ENCODE measurements at regions not wholly inside any gene's neighbourhood (a gene's known extent, or its start where the extent isn't known, plus 50 kb on each side); places are given as distances from the start of the nearest gene placed in this dataset.

DNA sequence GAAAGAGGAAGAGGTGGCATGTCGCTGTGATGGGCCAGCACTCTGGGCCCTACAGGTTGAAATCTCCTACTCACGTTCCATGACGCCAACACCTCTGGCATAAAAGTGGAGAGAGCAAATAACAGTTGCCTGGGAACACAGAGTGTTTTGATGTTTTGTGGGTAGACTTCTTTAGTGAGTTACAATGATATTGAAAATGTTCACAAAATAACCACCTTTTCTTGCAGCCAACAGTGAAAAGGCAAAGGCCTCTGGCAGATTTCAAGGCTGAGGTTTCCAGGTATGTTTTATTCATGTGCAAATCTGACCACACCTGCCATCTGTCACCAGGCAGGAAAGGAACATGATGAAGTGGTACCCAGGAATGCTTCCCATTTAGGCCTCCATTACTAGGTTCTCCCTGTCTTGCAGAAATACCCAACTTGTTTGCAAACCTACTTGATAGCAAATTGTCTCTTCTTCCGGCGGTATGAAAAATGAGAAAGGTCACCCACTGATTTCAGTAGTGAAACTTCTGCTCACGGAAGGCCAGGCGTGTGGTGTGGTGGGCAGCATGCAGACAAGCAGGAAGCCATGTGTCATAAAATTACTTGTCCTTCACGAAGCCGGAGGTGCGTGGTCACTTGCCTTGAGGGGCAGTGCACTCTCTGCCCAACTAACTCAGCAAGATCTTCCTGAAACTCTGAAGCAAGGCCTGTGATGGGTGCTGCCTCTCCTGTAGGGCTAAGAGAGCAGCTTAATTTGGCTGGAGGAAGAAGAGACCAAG, 299.1 kb upstream of the PRDM1 start:
- no peaks in the 10 kb centered on the region for H3K4me1 ChIP-seq
- no peaks in the 10 kb centered on the region for H3K27me3 ChIP-seq
- no peak for TF ChIP-seq POLR2A (IDR thresholded peaks at IDR 0.05)
- TF ChIP-seq, protein P1, sequence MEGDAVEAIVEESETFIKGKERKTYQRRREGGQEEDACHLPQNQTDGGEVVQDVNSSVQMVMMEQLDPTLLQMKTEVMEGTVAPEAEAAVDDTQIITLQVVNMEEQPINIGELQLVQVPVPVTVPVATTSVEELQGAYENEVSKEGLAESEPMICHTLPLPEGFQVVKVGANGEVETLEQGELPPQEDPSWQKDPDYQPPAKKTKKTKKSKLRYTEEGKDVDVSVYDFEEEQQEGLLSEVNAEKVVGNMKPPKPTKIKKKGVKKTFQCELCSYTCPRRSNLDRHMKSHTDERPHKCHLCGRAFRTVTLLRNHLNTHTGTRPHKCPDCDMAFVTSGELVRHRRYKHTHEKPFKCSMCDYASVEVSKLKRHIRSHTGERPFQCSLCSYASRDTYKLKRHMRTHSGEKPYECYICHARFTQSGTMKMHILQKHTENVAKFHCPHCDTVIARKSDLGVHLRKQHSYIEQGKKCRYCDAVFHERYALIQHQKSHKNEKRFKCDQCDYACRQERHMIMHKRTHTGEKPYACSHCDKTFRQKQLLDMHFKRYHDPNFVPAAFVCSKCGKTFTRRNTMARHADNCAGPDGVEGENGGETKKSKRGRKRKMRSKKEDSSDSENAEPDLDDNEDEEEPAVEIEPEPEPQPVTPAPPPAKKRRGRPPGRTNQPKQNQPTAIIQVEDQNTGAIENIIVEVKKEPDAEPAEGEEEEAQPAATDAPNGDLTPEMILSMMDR (IDR thresholded peaks at IDR 0.05): no peak
- DNase-seq (no peak), ATAC-seq (no peak)
- intact Hi-C loops (cut with DNase I): no loop called here
- no peak overlapping the region for H3K4me3 ChIP-seq
- WGBS, 2 donors: 80 to 86% methylated on average over 10 of the region's 10 CpGs
- H3K9me3 ChIP-seq: no peaks in the 10 kb centered on the region
- no peak overlapping the region for H3K27ac ChIP-seq
- H3K36me3 ChIP-seq (replicated peaks in 1 of 2; ENCODE audit: insufficient read depth in 1 of 2, low read depth in 2 of 2): no peaks in the 10 kb centered on the region

DNA sequence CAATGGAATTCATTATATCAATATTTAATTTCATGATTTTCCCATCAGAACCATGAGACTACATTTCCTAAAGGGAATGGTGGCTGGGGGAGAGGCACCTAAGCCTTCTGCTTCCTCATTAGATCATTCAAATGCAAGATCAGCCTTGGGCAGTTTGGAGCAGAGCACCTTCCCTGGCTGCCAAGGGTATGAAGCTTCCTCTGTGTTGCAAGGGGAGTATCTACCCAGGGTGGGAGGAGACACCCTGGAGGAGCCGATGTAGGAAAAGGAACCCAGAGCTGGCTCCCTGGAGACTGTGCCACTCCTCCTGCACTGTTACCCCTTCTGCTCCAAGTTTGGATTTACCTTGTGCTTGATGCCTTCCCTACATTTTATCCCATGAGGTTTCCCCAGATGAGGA, 299.7 kb upstream of the PRDM1 start:
- no peak for ATAC-seq
- no peak for TF ChIP-seq POLR2A (IDR thresholded peaks at IDR 0.05)
- TF ChIP-seq, protein P1 (IDR thresholded peaks at IDR 0.05): no peak
- no peaks in the 10 kb centered on the region for H3K27me3 ChIP-seq
- WGBS, 2 donors: 33 to 75% methylated on average over 1 of the region's 1 CpG
- H3K4me3 ChIP-seq: no peak overlapping the region
- H3K9me3 ChIP-seq: no peaks in the 10 kb centered on the region
- H3K27ac ChIP-seq: no peak overlapping the region
- intact Hi-C loops (cut with DNase I): no loop called here
- no peak for DNase-seq
- H3K36me3 ChIP-seq (replicated peaks in 1 of 2; ENCODE audit: insufficient read depth in 1 of 2, low read depth in 2 of 2): no peaks in the 10 kb centered on the region
- H3K4me1 ChIP-seq: no peaks in the 10 kb centered on the region

DNA sequence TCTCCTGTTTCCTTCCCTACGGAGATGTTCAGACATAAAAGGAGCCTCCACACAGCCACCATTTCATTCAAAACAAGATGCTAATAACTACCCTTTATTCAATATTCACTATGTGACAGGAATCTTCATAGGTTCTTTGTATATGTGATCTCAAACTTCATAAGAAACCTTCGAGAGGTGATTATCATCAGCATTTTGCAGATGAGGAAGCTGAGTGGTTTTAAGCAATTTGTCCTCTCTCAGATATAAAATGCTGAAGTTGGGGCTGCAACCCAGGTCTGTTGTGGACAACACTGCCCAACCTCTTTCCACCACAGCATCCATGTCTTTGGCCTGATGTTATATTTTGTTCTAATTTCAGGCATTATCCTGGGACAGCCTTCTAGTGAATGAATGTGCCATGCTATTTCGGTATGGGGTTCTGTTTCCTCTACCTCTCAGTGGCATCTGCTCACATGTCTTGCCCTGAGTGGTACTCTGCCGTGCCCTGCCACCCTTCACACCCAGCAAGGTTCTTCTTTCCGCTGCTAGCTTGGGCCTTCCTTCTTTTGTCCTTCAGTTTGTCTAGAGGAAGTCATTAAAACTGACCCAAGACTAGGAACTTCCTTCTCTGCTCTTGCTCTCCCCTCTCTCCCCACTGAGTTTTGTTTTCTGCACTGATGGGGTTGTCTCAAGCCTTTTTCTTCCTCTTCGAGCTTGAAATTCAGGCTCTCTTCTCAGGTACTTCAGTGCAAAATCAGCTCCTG, 300.9 kb upstream of the PRDM1 start:
- Histone ChIP-seq H3K27me3 (no peaks in the 10 kb centered on the region), H3K4me1 (no peaks in the 10 kb centered on the region), H3K4me3 (no peak overlapping the region), H3K36me3 (replicated peaks in 1 of 2; ENCODE audit: insufficient read depth in 1 of 2, low read depth in 2 of 2) (no peaks in the 10 kb centered on the region), H3K9me3 (no peaks in the 10 kb centered on the region), H3K27ac (no peak overlapping the region)
- intact Hi-C loops (cut with DNase I): no loop called here
- DNase-seq (peak in 1 of 4 donors; percentile 44), ATAC-seq (no peak)
- TF ChIP-seq, protein P1 (IDR thresholded peaks at IDR 0.05): no peak
- no peak for TF ChIP-seq POLR2A (IDR thresholded peaks at IDR 0.05)
- WGBS, 2 donors: 68 to 77% methylated on average over 6 of the region's 6 CpGs

DNA sequence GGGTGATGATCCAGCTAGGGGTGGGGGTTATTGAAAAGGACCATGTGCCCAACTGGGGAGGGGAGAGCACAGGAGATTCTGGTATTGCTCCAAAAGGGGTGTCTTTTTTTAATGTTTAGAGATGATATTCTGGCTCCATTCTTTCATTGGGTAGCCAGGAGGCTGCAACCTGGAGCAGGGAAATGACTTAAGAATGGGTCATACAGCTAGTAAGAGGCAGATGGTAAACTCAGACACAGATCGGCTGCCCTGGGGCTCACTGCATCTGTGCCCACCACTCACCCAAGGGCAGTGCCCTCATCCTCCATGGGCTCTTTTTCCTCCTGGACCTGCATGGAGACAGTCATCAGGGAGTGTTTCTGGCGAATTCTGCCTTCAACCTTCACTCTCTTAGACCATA, 302.0 kb upstream of the PRDM1 start:
- no peak overlapping the region for H3K27ac ChIP-seq
- H3K9me3 ChIP-seq: no peaks in the 10 kb centered on the region
- ATAC-seq (no peak), DNase-seq (no peak)
- no peaks in the 10 kb centered on the region for H3K27me3 ChIP-seq
- no peak overlapping the region for H3K4me3 ChIP-seq
- WGBS, 2 donors: 72 to 75% methylated on average over 2 of the region's 2 CpGs
- intact Hi-C loops (cut with DNase I): no loop called here
- TF ChIP-seq, protein P1 (IDR thresholded peaks at IDR 0.05): no peak
- no peak for TF ChIP-seq POLR2A (IDR thresholded peaks at IDR 0.05)
- H3K4me1 ChIP-seq: no peaks in the 10 kb centered on the region
- H3K36me3 ChIP-seq (replicated peaks in 1 of 2; ENCODE audit: insufficient read depth in 1 of 2, low read depth in 2 of 2): no peaks in the 10 kb centered on the region

Data from body of pancreas (tissue), 4 donors.